ENCODE measurements at regions not wholly inside any gene's neighbourhood (a gene's known extent, or its start where the extent isn't known, plus 50 kb on each side); places are given as distances from the start of the nearest gene placed in this dataset.

DNA sequence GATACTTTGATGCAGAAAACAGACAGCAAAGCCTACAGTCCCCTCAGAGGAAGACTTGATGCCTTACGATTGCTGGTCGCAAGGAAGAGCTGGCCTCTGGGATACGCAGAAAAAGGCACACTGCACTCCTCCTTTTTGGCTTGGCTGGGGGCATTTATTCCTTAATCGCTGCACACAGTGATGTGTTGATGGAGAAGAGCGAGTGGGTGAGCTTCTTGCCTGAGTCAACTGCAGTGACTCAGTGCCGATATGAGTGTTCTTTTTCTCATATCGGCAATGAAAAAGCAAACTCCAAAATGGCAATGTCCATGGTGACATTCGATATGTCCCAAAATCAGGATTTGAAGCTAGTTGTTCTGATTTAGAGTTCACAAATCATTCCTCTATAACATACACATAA, 794.8 kb downstream of the HACE1 start:
- no peak for DNase-seq

DNA sequence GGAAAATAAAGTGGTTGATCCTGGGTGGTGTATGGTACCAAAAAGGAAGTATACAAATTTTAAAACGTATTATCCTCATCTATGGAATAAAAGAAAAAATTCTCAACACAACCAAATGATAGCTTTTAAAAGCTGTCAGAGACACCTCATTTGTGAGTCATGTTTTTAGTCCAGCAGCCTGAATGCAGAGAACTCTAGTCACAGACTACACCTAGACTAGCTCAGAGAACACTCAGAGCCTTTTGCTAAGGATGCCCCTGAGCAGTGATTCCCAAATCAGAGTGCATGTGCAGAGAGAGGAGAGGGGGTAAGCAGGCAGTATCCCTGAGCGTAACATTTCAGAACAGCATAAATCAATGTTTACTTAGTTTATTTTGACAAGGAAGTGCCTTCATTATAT, 809.3 kb downstream of the HACE1 start:
- DNase-seq: no peak

DNA sequence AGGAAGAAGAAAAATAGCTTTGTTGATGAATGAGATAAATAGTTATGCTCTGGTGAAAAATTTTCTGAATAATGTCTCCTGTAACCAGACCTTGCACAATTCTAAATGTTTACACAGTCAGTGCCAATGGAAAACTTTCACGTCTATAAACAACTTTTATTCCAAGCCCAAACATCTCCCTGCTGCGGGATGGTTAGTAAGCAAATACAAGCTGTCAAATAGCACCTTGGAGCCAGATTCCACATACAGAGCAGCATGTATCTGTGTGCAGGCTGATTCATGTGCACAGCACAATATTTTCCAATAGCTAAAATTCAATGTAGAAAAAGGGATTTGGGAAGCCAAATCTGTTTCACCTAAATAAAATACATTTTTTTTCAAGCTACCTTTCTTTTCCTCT, 813.3 kb downstream of the HACE1 start:
- DNase-seq: no peak

DNA sequence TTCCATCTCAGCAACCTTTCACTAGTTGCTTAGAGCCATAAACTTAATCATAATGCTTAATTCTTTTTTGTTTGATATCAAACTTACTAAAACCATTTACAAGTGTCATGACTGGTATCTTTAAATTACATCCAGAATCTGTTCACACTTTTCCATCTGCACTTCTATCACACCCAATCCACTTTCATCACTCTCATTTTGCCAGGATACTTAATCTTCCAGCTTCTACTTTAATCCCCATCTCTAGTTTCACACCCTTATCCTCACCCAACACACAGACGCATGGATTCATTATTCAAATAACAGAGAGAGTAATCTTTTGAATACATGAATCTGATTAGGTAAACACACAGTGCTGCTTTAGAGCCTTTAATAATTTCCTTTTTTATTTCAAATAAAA, 828.4 kb downstream of the HACE1 start:
- DNase-seq: no peak

DNA sequence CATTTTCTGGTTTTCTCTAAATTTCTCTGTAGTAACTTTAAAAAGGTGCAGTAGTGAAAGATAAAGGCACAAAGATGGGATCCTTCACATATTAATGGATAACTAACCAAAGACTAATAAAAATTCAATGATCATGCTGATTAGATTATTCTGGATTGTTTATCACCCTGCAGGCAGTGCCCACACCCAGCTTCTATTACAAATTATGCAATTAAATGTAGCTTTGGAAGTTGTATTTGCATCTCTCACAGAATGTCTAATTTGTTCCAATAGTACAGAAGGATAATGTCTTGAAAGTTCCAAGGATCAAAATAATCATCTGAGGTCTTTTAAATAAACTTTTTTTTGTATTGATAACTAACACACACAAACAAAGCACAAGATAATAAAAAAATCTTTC, 837.6 kb downstream of the HACE1 start:
- no peak for DNase-seq

DNA sequence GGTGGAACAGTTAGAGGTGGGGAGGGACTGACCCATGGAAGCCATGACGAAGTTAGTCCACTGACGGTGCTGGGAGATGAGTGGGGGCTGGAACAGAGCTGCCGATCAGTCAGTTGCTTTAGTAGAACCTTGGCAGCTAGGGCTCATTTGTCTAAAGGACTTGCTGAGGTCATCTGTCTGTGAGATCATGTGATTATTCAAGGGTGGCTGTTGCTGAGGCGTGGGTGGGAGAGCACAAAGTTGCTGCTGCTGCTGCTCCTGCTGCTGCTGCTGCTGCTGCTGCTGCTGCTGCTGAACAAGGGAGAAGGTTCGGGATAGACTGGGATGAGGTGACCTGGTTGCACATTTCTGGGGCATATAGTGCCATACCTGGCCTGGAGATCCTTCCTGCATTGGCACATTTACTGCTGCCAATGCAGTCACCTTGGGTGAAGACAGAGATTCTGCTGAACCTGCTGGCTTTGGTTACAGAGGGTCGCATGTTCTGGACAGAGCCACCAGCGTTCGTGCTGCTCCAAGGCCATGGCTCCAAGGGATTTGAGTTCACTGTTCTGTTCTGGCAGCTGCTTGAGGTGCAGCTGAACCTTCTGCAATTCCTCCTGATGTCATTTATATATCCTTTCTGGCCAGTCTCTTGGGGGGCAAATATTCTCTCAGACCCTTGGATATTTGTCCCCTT, 840.5 kb downstream of the HACE1 start:
- no peak for DNase-seq

DNA sequence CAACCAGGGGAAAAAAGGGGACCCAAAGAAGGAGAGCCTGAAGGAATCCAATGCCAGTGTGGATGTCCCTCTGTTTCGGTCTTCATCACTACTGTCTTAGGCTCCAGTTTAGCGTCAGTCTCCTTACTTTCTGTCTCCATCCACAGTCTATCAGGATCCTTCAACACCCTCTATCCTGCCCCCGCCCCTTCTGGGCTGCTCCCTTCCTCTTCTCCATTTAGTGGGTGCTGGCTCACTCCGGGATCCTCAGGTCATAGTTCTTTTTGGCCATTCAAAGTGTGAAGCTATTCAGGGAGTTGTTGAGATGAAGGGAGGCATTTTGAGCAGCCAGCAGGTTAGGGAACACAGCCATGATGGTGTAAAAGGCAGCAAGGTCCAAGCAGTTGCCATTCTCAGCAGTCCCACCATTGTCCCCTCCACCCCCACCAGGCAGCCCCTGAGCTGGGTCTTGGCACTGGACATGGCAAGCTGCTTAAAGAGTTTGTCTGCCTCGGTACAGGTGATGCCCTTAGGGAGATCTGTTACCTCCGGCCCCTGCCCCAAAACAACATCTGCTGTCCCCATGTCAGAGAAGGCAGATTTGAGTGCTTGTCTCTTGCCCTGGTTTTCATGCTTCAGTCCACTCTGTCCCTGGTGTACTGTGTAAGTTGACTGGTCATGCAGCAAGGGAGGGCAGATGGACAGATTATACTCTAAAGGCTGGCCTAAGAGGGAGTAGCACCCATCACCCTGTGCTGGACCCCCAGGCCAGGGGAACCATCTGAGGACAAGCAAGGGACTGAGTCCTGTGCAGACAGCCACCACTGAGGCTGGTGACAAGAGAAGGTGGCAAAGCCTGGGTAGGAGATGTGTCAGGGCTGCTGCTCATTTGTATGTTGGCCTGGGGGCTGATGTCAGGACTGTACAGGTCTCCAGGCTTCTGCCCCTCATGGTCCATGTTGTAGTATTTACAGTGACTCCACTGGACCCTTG, 842.0 kb downstream of the HACE1 start:
- DNase-seq: no peak

DNA sequence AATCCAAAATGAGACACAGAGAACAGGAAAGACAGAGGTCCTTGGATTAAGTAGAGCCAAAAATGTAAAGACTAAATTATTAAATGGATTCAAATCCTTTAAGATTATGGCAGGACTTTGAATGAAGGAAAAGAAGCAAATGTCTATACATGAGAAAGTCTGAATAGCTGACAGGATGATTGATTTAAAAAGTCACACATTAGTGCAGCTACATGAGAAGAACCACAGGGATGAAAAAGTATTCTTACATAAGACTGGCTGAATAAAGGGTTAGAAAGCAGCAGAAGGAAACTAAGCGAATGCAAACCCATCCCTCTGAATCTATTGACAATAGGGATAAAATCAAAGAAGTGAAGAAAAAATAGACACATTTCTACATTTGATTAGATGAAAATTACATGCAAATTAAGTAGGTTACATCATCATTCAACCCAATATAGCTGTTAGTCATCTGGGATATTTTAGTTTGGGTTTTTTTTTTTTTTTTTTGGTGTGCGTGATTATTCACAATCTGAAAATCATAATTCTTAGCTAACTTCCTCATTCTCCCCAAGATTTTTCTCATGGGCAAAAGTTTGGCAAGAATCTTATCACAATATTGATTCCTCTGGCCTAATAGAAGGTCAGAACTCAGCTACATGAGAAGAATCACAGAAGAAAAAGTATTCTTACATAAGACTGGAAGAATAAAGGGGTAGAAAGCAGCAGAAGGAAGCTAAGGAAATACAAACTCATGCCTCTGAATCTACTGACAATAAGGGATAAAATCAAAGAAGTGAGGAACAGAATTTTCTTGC, 845.4 kb downstream of the HACE1 start:
- no peak for DNase-seq

DNA sequence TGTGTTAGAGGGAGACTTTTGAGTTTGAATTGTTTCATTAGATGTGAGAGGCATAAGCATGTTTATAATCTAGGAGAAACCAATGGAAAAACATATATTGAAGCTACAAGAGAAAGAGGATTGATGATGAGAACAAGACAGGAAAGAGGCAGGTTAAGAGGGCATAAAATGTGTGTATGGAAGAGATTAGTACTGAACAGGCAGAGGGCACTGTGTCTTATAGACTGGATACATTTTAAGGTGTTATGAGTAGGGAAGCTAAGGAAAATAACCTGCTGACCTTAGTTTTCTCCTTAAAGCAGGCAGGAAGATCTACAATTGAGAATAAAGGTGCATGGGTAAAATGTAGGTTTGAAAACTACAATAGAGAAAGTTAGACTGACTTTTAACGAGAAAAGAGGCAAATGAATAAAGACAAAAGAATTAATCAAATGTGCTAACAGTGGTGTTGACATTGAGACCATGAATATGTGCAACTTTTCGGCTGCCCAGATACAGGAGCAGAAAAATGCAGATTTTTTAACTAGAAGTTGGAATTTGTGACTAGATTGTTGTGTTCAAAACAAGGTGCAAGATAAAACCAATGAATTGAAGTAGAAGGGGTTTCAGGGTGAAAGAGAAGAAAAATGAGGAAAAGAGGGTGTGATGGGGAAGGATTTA, 846.3 kb downstream of the HACE1 start:
- DNase-seq: no peak

DNA sequence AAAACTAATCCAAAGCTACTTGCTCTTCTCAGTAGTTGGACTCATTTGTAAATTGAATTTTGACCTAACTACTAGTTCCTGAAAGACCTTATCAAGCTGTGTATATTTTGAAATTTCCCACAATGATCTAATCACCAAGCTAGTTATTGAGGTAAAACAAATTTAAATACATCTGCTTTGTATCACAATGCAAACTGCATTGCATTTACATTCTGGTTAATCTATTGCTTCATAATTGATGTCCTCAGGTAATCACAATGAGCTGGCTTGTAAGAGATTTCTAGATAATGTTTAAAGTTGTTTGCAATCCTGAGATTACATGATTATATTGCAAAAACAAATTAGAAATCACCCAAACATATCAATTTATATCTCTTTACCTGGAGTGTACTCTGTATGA, 848.8 kb downstream of the HACE1 start:
- no peak for DNase-seq

DNA sequence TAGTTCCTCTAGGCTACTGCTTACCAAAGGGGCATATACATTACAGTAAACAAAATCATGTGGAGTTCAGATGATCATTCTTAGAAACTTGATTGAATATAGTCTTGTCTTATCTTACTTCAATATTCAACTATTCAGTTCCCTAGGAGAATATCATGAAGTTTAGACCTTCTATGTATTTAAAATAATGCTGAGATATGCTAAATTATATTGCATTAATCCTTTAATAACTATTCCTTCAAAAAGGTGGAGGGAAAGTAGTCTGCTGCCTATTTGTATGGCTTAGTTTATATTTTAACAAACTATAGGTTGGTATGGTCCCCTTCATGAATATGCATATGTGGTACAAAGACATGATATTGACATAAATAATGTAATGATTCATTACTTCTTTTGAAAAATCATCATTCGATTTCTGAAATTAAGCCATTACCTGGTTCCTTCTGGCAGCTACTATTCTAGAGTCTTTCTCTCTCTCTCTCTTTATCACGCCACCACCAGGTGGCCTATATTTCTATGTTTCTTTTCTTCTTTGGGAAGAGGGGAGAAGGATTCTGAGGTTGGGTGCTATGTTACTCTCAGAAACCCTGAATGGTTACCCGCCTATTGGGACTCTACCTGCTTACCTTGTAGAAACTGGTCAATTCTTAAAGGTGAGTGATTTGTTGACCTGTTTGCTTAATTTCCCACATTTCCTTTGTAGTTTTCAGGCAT, 855.8 kb downstream of the HACE1 start:
- DNase-seq: no peak

DNA sequence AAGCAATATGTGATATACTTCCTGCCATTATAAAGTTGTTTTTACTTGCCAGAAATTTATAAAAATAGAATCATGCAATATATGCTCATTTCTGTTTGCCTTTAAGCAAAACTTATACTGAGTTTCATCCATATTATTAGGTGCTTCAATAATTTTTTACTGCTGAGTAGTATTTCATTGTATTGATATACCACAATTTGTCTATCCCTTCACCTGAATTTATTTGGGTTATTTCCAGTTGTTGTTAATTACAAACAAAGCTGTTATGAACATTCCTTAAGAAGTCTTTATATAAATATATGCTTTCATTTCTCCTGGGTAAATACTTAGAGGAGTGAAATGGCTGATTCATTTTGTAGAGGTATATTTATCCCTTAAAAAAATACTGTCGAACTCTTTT, 864.1 kb downstream of the HACE1 start:
- no peak for DNase-seq

DNA sequence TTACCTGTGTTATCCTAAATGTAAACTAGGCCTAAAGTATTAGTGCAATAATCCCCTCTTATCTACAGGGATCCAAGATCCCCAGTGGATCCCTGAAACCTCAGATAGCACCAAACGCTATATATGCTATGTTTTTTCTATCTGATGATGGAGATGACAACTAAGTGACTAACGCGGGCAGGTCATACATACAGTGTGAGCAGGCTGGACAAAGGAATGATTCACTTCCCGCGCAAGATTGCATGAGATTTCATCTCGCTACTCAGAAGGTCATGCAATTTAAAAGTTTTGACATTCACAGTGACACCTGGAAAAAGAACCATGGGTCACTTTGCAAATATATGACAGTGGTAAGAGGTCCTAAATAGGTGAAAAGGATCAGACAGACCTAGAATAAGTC, 875.9 kb downstream of the HACE1 start:
- no peak for DNase-seq

DNA sequence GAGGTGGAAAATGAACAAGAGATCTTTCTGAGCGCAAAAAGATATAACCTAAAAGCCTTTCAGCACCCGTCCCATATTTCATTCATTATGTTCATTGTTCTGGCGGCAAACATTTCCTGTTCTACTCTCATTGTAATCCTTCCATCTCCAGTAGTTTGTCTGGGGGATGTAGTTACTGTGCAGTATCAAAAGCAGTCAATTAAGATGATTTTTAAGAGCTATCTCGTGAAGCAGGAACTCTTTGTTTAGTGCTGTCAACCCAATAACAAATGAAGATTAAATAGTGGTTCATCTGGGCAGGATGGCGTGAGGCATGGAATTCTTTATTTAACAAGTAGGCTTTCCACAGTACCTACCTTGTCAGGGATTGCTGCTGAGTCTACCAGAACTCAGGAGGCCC, 876.7 kb downstream of the HACE1 start:
- no peak for DNase-seq

DNA sequence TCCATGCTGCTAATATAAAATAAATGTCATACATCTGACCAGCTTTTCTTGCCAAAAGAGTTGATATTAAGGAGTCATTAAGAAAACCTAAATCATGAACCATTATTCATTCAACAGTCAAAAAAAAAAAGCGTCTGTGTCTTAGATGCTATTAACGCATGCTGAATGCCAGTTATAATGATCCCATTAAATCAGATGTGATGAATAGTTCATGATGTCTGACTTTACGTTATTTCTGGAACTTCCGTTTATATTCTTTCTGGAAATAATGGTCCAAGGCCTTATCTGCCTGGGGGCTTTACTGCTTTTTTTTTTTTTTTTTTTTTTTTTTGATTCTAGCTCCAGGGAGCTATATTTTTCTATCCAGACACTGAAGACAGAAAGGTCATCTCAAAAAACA, 877.1 kb downstream of the HACE1 start:
- DNase-seq: no peak

DNA sequence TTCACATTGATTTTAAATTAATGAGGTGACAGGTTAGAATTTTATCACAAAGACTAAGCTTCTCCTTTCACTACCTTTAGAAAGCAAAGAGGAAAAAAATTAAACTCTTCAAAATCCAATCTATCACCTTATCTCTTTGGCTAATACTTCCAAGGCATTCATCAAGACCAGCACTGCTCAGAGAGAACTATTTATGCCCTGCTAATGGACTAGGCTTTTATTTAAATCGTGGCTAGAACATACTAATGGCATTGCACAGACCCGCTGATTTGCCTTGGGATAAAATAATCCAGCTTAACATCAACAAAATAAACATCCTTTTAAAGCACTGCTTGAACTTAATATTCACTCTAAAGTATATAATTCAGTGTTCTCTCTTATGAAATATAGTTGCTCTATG, 880.4 kb downstream of the HACE1 start:
- no peak for DNase-seq

DNA sequence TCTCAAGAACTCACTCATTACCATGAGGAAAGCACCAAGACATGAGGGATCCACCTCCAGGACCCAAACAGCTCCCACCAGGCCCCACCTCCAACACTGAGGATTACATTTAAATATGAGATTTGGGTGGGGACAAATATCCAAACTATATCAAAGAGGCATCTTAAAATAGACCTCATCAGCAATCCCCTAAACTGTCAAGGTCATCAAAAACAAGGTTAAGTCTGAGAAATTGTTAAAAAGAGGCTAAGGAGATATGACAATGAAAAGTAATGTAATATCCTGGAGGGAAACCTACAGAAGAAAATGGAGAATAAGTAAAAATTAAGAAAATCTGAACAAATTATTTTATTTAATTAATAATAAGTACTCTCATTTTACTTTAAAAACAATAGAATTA, 922.3 kb downstream of the HACE1 start:
- DNase-seq: no peak

DNA sequence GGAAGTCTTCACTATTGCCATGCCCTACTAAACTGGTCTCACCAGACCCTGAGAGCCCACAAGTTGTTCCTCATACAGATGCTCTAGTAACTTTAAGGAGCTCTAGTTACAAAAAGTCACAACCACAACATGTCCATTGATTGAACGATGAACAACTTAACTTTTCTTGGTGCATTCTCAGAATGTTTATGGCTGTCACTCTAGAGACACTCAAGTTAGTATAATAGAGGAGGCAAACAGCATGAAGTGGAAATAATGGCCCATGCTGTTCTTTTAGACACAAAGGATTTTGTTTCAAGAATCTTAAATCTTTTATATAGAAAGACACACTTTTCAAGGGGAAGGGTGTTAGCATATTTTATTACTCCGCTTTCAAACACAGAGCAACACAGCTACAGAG, 934.4 kb downstream of the HACE1 start:
- DNase-seq: no peak

DNA sequence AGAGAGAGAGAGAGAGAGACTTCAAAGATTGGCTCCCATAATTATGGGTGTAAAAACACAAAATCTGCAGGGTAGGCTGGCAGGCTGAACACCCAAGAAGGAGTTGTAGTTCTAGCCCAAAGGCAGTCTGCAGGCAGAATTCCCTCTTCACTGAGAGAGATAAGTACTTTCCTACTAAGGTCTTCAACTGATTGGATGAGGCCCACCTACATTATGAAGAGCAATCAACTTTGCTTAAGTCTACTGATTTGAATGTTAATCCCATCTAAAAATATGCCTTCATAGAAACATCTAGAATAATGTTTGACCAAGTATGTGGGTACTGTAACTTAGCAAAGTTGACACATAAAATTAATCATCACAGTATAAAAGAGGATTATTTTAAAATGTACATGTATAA, 949.7 kb downstream of the HACE1 start:
- DNase-seq: no peak

DNA sequence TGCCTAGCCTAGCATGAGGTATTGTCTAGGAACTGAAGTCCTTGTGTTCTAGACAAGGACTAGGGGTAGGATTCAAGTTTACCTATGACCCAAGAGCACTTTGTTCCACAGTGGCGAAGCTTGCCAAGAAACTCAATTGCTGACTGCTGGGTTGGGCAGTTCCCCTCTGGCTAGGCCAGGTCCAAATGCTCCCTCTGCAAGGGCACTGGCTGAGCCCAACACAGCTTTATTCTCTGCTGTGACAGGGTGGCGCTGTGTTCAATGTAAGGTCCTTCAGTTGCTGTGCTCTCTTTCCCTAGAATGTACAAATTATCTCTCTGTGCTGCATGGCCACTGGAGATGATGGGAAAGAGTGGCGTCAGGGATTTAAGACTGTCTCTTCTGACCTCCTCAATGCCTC, 950.8 kb downstream of the HACE1 start:
- DNase-seq: no peak

DNA sequence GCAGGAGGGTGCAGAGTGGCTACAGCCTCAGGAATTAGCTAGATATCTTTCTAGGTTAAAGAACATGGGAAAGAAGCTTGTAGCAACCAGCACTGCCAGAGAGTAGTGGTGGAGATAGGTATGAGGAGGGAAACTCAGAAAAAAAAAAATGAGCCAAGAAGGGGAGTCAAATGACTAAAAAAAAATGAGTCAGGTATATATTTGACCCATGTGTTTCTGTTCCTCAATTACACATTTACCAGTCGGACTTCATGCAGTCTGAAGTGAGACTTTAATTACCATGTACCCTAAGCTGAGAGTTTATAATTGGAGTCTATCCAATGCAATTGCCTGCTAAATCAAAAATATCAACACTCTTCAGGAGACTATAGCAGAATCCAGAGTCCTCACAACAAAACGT, 964.6 kb downstream of the HACE1 start:
- DNase-seq: no peak
